HG03457 (cell line): ENCODE measurements at regions not wholly inside any gene's neighbourhood (a gene's known extent, or its start where the extent isn't known, plus 50 kb on each side); places are given as distances from the start of the nearest gene placed in this dataset.
"Not testable (repeated sequence)": the region's sequence is repeated elsewhere in the genome, so short reads cannot be mapped to it uniquely, and the experiment has no call there.

Experiments used
- ATAC-seq: cut with Tn5 transposase; IDR thresholded peaks from one replicate; pipeline ENCODE4 v1.9.1; 2021; ENCODE audit warnings: moderate number of reproducible peaks; ENCODE audit not compliant: unreplicated experiment

- ATAC-seq = not testable (repeated sequence)
Observed at GRCh38 chr2:87687550-87688270, 60.2 kb upstream of the PLGLB2 start.

- ATAC-seq = not testable (repeated sequence)
Observed at GRCh38 chr2:87691899-87692592, 55.8 kb upstream of the PLGLB2 start.

GRCh38 chr2:87692914-87693313, 55.0 kb upstream of the PLGLB2 start:
- ATAC-seq = not testable (repeated sequence)

- not testable (repeated sequence) for ATAC-seq
Observed at GRCh38 chr2:87693882-87694281, 54.0 kb upstream of the PLGLB2 start.

GRCh38 chr2:87695596-87696323, 52.1 kb upstream of the PLGLB2 start:
- not testable (repeated sequence) for ATAC-seq
